ES-I3 (cell line): ENCODE measurements at regions not wholly inside any gene's neighbourhood (a gene's known extent, or its start where the extent isn't known, plus 50 kb on each side); places are given as distances from the start of the nearest gene placed in this dataset.

Source experiments
- H3K36me3 ChIP-seq: 2 replicates; pipeline ENCODE4 v1.6.1; 2013; ENCODE audit warnings: mild to moderate bottlenecking, low read length, control low read depth, moderate library complexity; ENCODE audit not compliant: insufficient read depth
- H3K4me1 ChIP-seq: 2 replicates; pipeline ENCODE4 v1.6.1; 2013; ENCODE audit warnings: mild to moderate bottlenecking, control low read depth, low read length; ENCODE audit not compliant: insufficient read depth
- H3K9ac ChIP-seq: 2 replicates; pipeline ENCODE4 v1.6.1; 2013; ENCODE audit warnings: low read depth, mild to moderate bottlenecking, low read length, moderate library complexity
- H3K9me3 ChIP-seq: 2 replicates; pipeline ENCODE4 v1.6.1; 2013; ENCODE audit warnings: mild to moderate bottlenecking, low read length, moderate library complexity; ENCODE audit not compliant: control insufficient read depth, insufficient read depth

- Histone ChIP-seq H3K9ac (no peak overlapping the region), H3K9me3 (no peaks in the 10 kb centered on the region), H3K36me3 (no peaks in the 10 kb centered on the region), H3K4me1 (no peaks in the 10 kb centered on the region)
Measured at GRCh38 chr12:91940322-91940721, 205.3 kb downstream of the BTG1 start.

- no peaks in the 10 kb centered on the region for H3K9me3 ChIP-seq
- no peak overlapping the region for H3K9ac ChIP-seq
- H3K36me3 ChIP-seq: no peaks in the 10 kb centered on the region
- H3K4me1 ChIP-seq: no peaks in the 10 kb centered on the region
Measured at GRCh38 chr12:91937706-91938105, 207.9 kb downstream of the BTG1 start.

GRCh38 chr12:91937009-91937408 is 208.6 kb downstream of the BTG1 start:
- no peaks in the 10 kb centered on the region for H3K9me3 ChIP-seq
- H3K9ac ChIP-seq: no peak overlapping the region
- H3K36me3 ChIP-seq: no peaks in the 10 kb centered on the region
- H3K4me1 ChIP-seq: no peaks in the 10 kb centered on the region

- no peaks in the 10 kb centered on the region for H3K4me1 ChIP-seq
- H3K36me3 ChIP-seq: no peaks in the 10 kb centered on the region
- no peaks in the 10 kb centered on the region for H3K9me3 ChIP-seq
- no peak overlapping the region for H3K9ac ChIP-seq
Measured at GRCh38 chr12:91935296-91935695, 210.3 kb downstream of the BTG1 start.

GRCh38 chr12:91931111-91931510 is 214.5 kb downstream of the BTG1 start:
- H3K36me3 ChIP-seq: no peaks in the 10 kb centered on the region

GRCh38 chr12:91928501-91928900 is 217.1 kb downstream of the BTG1 start:
- H3K9ac ChIP-seq: no peak overlapping the region
- no peaks in the 10 kb centered on the region for H3K4me1 ChIP-seq
- H3K36me3 ChIP-seq: no peaks in the 10 kb centered on the region
- no peaks in the 10 kb centered on the region for H3K9me3 ChIP-seq

More at GRCh38 chr12:91931111-91931510, 214.5 kb downstream of the BTG1 start:
- H3K9me3 ChIP-seq: no peaks in the 10 kb centered on the region
- no peak overlapping the region for H3K9ac ChIP-seq
- H3K4me1 ChIP-seq: no peaks in the 10 kb centered on the region

GRCh38 chr12:91926848-91927247 is 218.8 kb downstream of the BTG1 start:
- no peaks in the 10 kb centered on the region for H3K9me3 ChIP-seq
- no peaks in the 10 kb centered on the region for H3K4me1 ChIP-seq

GRCh38 chr12:91924827-91925226 is 220.8 kb downstream of the BTG1 start:
- Histone ChIP-seq H3K9ac (no peak overlapping the region), H3K4me1 (no peaks in the 10 kb centered on the region), H3K9me3 (no peaks in the 10 kb centered on the region), H3K36me3 (no peaks in the 10 kb centered on the region)

More at GRCh38 chr12:91926848-91927247, 218.8 kb downstream of the BTG1 start:
- no peak overlapping the region for H3K9ac ChIP-seq
- no peaks in the 10 kb centered on the region for H3K36me3 ChIP-seq

- H3K4me1 ChIP-seq: no peaks in the 10 kb centered on the region
- H3K9ac ChIP-seq: no peak overlapping the region
- H3K9me3 ChIP-seq: no peaks in the 10 kb centered on the region
- no peaks in the 10 kb centered on the region for H3K36me3 ChIP-seq
Measured at GRCh38 chr12:91923864-91924263, 221.8 kb downstream of the BTG1 start.

GRCh38 chr12:91922674-91923073 is 223.0 kb downstream of the BTG1 start:
- Histone ChIP-seq H3K9ac (no peak overlapping the region), H3K4me1 (no peaks in the 10 kb centered on the region), H3K36me3 (no peaks in the 10 kb centered on the region), H3K9me3 (no peaks in the 10 kb centered on the region)

- Histone ChIP-seq H3K4me1 (no peaks in the 10 kb centered on the region), H3K9me3 (no peaks in the 10 kb centered on the region), H3K9ac (no peak overlapping the region), H3K36me3 (no peaks in the 10 kb centered on the region)
Measured at GRCh38 chr12:91922139-91922538, 223.5 kb downstream of the BTG1 start.

- no peak overlapping the region for H3K9ac ChIP-seq
- H3K36me3 ChIP-seq: no peaks in the 10 kb centered on the region
- no peaks in the 10 kb centered on the region for H3K4me1 ChIP-seq
- no peaks in the 10 kb centered on the region for H3K9me3 ChIP-seq
Measured at GRCh38 chr12:91921555-91921954, 224.1 kb downstream of the BTG1 start.

- H3K4me1 ChIP-seq: no peaks in the 10 kb centered on the region
- H3K36me3 ChIP-seq: no peaks in the 10 kb centered on the region
- H3K9me3 ChIP-seq: no peaks in the 10 kb centered on the region
- no peak overlapping the region for H3K9ac ChIP-seq
Measured at GRCh38 chr12:91920741-91921140, 224.9 kb downstream of the BTG1 start.

- Histone ChIP-seq H3K36me3 (no peaks in the 10 kb centered on the region), H3K9ac (no peak overlapping the region), H3K4me1 (no peaks in the 10 kb centered on the region), H3K9me3 (no peaks in the 10 kb centered on the region)
Measured at GRCh38 chr12:91920276-91920675, 225.4 kb downstream of the BTG1 start.

GRCh38 chr12:91918431-91918830 is 227.2 kb downstream of the BTG1 start:
- Histone ChIP-seq H3K9me3 (no peaks in the 10 kb centered on the region), H3K36me3 (no peaks in the 10 kb centered on the region), H3K9ac (no peak overlapping the region), H3K4me1 (no peaks in the 10 kb centered on the region)

- Histone ChIP-seq H3K9me3 (no peaks in the 10 kb centered on the region), H3K36me3 (no peaks in the 10 kb centered on the region), H3K9ac (no peak overlapping the region), H3K4me1 (peaks cover 11% of the 10 kb centered on the region)
Measured at GRCh38 chr12:91914701-91915100, 230.9 kb downstream of the BTG1 start.
